GM18505 (cell line): ENCODE measurements at regions not wholly inside any gene's neighbourhood (a gene's known extent, or its start where the extent isn't known, plus 50 kb on each side); places are given as distances from the start of the nearest gene placed in this dataset.
"Not testable (repeated sequence)": the region's sequence is repeated elsewhere in the genome, so short reads cannot be mapped to it uniquely, and the experiment has no call there.

Experiments
- ATAC-seq: cut with Tn5 transposase; IDR thresholded peaks from one replicate; pipeline ENCODE4 v1.9.1; 2021; ENCODE audit not compliant: unreplicated experiment
- POLR2A ChIP-seq: IDR thresholded peaks from 4 replicates; pipeline ENCODE4 v1.6.1; 2011; ENCODE audit warnings: borderline replicate concordance; ENCODE audit not compliant: insufficient read depth, insufficient read length; ENCODE audit errors: extremely low read depth

GRCh38 chrX:1093586-1094421 is 118.6 kb downstream of the CRLF2 start:
- no peak for ATAC-seq
- no peak for TF ChIP-seq POLR2A

GRCh38 chrX:1093121-1093520 is 119.3 kb downstream of the CRLF2 start:
- no peak for ATAC-seq
- TF ChIP-seq POLR2A = no peak

GRCh38 chrX:1086444-1087409 is 125.7 kb downstream of the CRLF2 start:
- no peak for TF ChIP-seq POLR2A
- no peak for ATAC-seq

- ATAC-seq = not testable (repeated sequence)
These were observed 126.6 kb downstream of the CRLF2 start for GRCh38 chrX:1085871-1086270.

- no peak for TF ChIP-seq POLR2A
- no peak for ATAC-seq
These were observed 127.8 kb downstream of the CRLF2 start for GRCh38 chrX:1084689-1085088.

GRCh38 chrX:1076871-1077651 is 135.4 kb downstream of the CRLF2 start:
- TF ChIP-seq POLR2A = no peak
- no peak for ATAC-seq

GRCh38 chrX:1075741-1076140 is 136.7 kb downstream of the CRLF2 start:
- no peak for TF ChIP-seq POLR2A
- ATAC-seq = no peak

GRCh38 chrX:1075156-1075555 is 137.3 kb downstream of the CRLF2 start:
- no peak for TF ChIP-seq POLR2A
- no peak for ATAC-seq

- TF ChIP-seq POLR2A = no peak
- ATAC-seq = no peak
These were observed 137.7 kb downstream of the CRLF2 start for GRCh38 chrX:1074755-1075154.

GRCh38 chrX:1074172-1074571 is 138.3 kb downstream of the CRLF2 start:
- TF ChIP-seq POLR2A = no peak
- ATAC-seq = no peak

- TF ChIP-seq POLR2A = no peak
- no peak for ATAC-seq
These were observed 139.6 kb downstream of the CRLF2 start for GRCh38 chrX:1072637-1073377.

GRCh38 chrX:1071351-1071750 is 141.1 kb downstream of the CRLF2 start:
- no peak for ATAC-seq
- TF ChIP-seq POLR2A = no peak
